Testis (tissue), 2 donors: ENCODE measurements at regions not wholly inside any gene's neighbourhood (a gene's known extent, or its start where the extent isn't known, plus 50 kb on each side); places are given as distances from the start of the nearest gene placed in this dataset.

Experiments
- DNase-seq: peaks from one replicate; pipeline ENCODE4 v3.0.0-alpha.2; 2019
- H3K27ac ChIP-seq, 2 donors: fragments of 200-600 bp; sonication (generic); one replicate each; pipeline ENCODE4 v1.5.1; 2019
- H3K27me3 ChIP-seq: fragments of 200-600 bp; sonication (generic); one replicate; pipeline ENCODE4 v1.5.1; 2019
- H3K36me3 ChIP-seq: fragments of 200-600 bp; sonication (generic); one replicate; pipeline ENCODE4 v1.5.1; 2017; ENCODE audit warnings: low read depth; ENCODE audit errors: missing control alignments
- H3K4me1 ChIP-seq: fragments of 200-600 bp; sonication (generic); one replicate; pipeline ENCODE4 v1.5.1; 2019
- H3K4me3 ChIP-seq, 2 donors: fragments of 200-600 bp; sonication (generic); one replicate each; pipeline ENCODE4 v1.5.1; 2017 to 2019
- H3K9me3 ChIP-seq: fragments of 200-600 bp; sonication (generic); one replicate; pipeline ENCODE4 v1.5.1; 2017
- POLR2A ChIP-seq: fragments of 450-650 bp; IDR thresholded peaks from one replicate; pipeline ENCODE4 v1.6.1; 2017; ENCODE audit warnings: antibody characterized with exemption, mild to moderate bottlenecking, moderate library complexity
- WGBS, 2 donors: methylation state at CpG; one replicate each; pipeline ENCODE4 v1.1.5; 2018; 5-methylcytosine and 5-hydroxymethylcytosine counted together
- intact Hi-C: fragments of 100-400 bp; cut with DNase I; formaldehyde crosslinking; loops from one replicate; pipeline ENCODE4 v1.15.1; 2023; ENCODE audit warnings: low total_unique reads
- TF ChIP-seq, protein P1 (sequence below), 3 experiments: fragments of 450-650 bp in 2 of 3; fragments of 200-600 bp in 1 of 3; sonication (generic) in 1 of 3; IDR thresholded peaks; one replicate each; pipeline ENCODE4 v1.5.1; 2016 to 2019; ENCODE audit warnings: antibody characterized with exemption in 3 of 3, mild to moderate bottlenecking in 2 of 3, moderate library complexity in 1 of 3

DNA sequence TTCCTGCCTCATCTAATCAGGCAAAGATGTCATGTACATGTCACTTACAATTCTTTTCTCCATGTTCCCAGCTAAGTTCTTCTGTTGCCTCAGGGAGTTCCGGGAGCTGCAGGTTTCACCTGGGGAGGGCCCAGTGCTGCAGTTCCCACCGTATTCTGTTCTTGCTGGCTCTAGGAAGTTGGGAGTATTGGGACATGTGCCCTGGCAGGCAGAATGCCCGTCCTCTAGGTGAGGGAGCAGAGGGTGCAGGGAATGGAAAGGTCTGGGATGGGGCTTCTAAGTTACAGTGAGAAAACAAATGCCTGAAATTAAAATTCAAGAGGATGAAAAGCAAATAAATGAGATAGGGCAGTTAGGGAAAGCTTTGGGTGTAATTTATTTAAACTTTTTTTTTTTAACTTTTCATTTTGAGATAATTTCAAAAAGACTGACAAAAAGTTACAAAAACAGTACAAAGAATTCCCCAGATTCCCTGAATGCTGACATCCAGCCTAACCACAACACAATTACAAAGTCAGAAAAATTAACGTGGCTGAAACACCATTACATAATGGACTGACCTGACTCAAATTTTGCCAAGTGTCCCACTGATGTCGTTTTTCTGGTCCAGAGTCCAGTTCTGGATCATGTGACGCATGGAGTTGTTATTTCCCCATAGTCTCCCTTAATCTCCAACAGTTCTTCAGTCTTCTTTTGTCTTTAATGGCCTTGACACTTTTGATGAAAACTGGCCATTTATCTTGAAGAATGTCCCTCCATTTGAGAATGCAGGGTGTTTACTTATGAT is 187.2 kb upstream of the MYL2 start:
- no peaks in the 10 kb centered on the region for H3K27me3 ChIP-seq
- 64 to 72% methylated on average over 6 of the region's 6 CpGs for WGBS, 2 donors
- intact Hi-C loops: no loop called here
- H3K36me3 ChIP-seq: no peaks in the 10 kb centered on the region
- no peaks in the 10 kb centered on the region for H3K4me1 ChIP-seq
- no peak for DNase-seq
- no peak overlapping the region for H3K27ac ChIP-seq
- no peaks in the 10 kb centered on the region for H3K9me3 ChIP-seq
- TF ChIP-seq POLR2A: no peak
- TF ChIP-seq, protein P1, sequence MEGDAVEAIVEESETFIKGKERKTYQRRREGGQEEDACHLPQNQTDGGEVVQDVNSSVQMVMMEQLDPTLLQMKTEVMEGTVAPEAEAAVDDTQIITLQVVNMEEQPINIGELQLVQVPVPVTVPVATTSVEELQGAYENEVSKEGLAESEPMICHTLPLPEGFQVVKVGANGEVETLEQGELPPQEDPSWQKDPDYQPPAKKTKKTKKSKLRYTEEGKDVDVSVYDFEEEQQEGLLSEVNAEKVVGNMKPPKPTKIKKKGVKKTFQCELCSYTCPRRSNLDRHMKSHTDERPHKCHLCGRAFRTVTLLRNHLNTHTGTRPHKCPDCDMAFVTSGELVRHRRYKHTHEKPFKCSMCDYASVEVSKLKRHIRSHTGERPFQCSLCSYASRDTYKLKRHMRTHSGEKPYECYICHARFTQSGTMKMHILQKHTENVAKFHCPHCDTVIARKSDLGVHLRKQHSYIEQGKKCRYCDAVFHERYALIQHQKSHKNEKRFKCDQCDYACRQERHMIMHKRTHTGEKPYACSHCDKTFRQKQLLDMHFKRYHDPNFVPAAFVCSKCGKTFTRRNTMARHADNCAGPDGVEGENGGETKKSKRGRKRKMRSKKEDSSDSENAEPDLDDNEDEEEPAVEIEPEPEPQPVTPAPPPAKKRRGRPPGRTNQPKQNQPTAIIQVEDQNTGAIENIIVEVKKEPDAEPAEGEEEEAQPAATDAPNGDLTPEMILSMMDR (IDR thresholded peaks at IDR 0.05): no peak
- H3K4me3 ChIP-seq: no peak overlapping the region

- Histone ChIP-seq H3K4me3 (no peak overlapping the region), H3K9me3 (no peaks in the 10 kb centered on the region), H3K27ac (no peak overlapping the region), H3K27me3 (no peaks in the 10 kb centered on the region), H3K4me1 (no peaks in the 10 kb centered on the region), H3K36me3 (no peaks in the 10 kb centered on the region)
- intact Hi-C loops: no loop called here
- TF ChIP-seq, protein P1 (IDR thresholded peaks at IDR 0.05): no peak
- TF ChIP-seq POLR2A: no peak
- no peak for DNase-seq
- 65 to 80% methylated on average over 6 of the region's 6 CpGs for WGBS, 2 donors
Measured at GRCh38 chr12:111105294-111105693, 184.9 kb upstream of the MYL2 start.

- 55 to 62% methylated on average over 2 of the region's 2 CpGs for WGBS, 2 donors
- intact Hi-C loops: no loop called here
- H3K4me1 ChIP-seq: no peaks in the 10 kb centered on the region
- no peak for DNase-seq
- no peak overlapping the region for H3K27ac ChIP-seq
- TF ChIP-seq, protein P1 (IDR thresholded peaks at IDR 0.05): no peak
- TF ChIP-seq POLR2A: no peak
- H3K4me3 ChIP-seq: no peak overlapping the region
- H3K36me3 ChIP-seq: no peaks in the 10 kb centered on the region
- no peaks in the 10 kb centered on the region for H3K9me3 ChIP-seq
- no peaks in the 10 kb centered on the region for H3K27me3 ChIP-seq
Measured at GRCh38 chr12:111103583-111103982, 183.2 kb upstream of the MYL2 start.

DNA sequence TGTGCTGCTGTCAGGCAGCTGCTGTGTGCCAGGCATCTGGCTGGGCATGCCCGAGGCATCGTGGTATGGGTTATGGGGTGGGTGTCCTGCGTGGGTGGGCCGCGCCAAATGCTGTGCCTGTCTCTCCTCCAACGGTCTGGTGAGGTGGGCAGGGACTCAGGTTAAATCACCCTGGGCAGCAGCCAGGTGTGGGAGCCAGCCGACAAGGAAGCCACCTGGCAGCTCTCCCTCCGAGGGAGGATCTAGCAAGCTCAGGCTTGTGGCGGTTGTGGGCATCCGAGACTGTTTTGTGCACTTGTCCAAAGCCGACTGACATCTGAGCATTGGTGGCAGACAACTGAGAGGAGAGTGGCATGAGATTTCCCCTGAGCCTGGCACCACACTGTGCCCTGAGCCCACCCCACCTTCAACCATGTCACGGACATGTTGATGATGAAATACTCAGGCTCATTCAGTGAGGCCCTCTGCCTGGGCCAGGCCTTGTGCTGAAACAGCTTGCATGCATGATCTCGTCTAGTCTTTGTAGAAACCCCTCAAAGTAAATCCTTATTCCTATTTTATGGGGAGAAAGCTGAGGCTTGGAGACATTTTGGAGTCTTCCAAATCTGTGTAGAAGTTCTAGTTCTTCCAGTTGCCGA is 181.8 kb upstream of the MYL2 start:
- WGBS, 2 donors: 71 to 87% methylated on average over 13 to 14 of the region's 14 CpGs
- Histone ChIP-seq H3K4me3 (no peak overlapping the region), H3K27me3 (no peaks in the 10 kb centered on the region), H3K36me3 (no peaks in the 10 kb centered on the region), H3K9me3 (no peaks in the 10 kb centered on the region), H3K4me1 (no peaks in the 10 kb centered on the region), H3K27ac (no peak overlapping the region)
- intact Hi-C loops: no loop called here
- TF ChIP-seq POLR2A: no peak
- TF ChIP-seq, protein P1 (IDR thresholded peaks at IDR 0.05): no peak
- DNase-seq: no peak
